HG03095 (cell line): ENCODE measurements at regions not wholly inside any gene's neighbourhood (a gene's known extent, or its start where the extent isn't known, plus 50 kb on each side); places are given as distances from the start of the nearest gene placed in this dataset.
A peak's percentile ranks its signal among the peaks of the same experiment; 100 is the strongest.

Experiments used
- ATAC-seq: cut with Tn5 transposase; IDR thresholded peaks from one replicate; pipeline ENCODE4 v1.9.1; 2021; ENCODE audit warnings: moderate library complexity; ENCODE audit not compliant: unreplicated experiment

DNA sequence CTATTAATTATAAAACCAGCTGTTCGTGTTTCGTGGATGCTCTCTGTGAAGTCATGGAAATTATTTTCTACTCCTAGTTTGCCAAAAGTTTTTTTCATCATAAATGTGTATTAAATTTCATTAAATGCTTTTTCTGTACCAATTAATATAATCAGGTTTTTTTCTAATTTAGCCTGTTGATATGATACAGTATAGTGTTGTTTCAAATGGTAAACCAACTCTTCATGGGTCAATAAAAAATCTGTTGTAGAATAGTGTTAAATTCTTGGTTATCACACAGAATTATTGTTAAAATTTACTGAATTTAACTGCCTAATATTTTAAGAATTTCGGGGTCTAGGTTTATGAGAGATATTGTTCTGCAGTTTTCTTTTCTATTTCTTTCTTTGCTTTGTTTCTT is 505.9 kb upstream of the MANEA start:
- no peak for ATAC-seq

DNA sequence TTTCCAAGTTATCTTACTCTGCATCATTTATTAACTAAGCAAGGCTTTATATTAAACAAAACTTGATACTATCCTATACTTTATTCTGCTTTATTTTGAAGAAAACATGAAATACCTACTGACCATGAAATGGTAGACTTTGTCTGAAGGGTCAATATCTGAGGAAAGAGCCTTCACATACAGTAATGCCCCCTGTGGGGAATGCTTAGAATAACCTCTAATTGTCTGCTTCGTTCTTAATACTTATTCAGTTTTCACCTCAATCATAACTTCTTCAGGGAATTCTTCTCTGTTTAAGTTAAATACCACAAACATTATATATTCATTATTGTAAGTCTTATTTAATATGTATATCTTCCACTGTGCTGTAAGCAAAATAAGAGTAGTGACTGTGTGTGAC is 498.9 kb upstream of the MANEA start:
- no peak for ATAC-seq

DNA sequence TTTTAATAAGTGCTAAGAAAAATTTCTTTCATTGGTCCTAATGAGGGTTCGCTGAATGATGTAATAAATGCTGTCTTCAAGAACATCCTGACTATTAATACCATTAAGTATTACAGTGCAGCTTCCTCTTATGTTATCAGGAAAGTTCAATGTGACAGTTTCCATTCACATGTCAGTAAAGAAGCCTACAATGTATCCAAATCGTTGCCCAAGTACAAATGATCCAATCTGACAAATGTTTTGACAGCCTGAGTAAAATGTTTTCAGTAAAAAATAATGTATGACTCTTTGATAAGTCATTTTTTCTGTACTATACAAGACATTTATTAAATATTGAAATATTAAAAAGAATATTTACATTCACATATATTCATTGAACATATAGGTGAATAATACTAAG is 496.1 kb upstream of the MANEA start:
- ATAC-seq, result no peak

DNA sequence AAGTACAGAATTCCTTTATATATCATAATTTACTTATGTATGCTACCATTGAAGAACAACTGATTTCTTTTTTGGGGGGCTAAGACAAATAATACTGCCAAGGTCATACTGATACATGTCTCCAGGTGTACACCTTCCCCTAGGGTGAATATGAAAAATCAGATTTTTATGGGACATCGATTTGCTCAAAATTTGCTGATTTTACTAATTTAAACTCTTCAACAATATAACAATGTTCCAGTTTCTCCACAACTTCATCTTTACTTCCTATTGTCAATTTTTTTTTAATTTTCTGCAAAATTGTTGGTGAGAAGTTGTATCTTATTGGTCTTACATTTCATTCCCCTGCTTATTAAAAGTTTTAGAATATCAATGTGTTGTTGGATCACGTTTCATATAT is 495.4 kb upstream of the MANEA start:
- no peak for ATAC-seq

DNA sequence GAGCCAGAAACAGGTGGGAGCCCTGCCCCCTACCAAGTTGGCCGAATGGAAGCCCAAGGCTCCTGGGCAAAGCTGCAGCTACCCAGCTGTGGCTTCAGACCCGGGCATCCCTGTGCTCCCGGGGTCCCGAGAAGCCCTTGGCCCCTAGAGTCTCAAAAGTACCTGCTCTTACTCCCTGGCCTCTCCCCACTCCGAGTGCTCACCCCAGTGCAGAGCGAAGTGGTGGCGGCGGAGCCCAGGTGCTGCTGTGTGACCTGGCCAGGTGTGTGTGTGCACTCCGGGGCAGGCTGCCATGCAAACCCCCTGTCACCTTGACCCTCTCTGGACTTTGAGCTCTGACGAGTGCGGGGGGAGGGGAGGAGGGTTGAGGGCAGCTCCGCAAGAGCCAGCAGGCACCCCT is 493.8 kb upstream of the MANEA start:
- no peak for ATAC-seq

DNA sequence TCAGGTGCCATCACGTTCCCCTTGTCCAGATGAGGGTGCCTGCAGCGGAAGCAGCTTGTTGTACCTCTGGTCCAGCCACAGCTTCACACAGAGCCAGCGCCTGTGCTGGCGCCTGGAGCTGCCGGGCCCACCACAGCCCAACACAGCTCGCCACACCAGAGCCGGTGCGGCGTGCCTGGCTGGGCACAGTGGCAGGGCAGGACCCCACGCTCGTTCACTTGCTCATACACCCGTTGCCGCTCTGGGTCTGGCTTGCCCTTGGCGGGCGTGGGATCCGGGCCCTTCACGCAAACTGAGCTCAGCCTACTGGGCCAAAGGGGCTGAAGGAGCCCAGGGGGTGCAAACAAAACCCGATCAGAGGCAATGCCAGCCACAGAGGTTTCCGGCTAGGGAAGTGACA is 492.5 kb upstream of the MANEA start:
- ATAC-seq, result no peak

DNA sequence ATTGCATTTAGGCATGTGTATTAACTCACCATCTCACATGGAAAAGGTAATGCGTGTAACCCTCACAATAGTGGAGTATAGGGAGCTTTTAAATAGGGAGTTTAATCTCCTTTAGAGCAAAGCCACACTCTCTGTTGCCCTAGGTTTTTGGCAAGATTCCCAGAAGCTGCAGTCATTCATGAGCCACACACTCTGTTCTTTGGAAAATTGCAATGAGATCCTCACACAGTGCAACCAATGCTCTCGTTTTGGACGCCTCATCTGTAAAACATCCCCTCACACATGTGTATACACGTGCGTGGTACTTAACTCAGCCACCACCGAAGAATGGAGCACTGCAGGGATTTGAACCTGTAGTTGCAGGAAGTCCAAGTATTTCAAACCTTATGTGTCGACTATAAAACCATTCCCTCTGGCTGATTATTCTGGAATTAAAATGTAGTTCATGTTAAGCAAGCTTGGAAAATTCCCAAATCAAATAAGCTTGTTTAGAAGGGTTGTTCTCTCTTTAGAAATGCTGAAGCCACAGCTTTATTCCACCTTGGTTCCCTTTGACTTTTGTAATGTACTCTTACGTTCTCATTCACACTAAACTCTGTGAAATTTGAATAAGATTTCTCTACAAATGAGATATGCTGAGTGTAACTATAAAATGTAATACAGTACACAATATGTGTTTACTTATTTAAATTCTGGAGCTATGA is 489.8 kb upstream of the MANEA start:
- no peak for ATAC-seq

DNA sequence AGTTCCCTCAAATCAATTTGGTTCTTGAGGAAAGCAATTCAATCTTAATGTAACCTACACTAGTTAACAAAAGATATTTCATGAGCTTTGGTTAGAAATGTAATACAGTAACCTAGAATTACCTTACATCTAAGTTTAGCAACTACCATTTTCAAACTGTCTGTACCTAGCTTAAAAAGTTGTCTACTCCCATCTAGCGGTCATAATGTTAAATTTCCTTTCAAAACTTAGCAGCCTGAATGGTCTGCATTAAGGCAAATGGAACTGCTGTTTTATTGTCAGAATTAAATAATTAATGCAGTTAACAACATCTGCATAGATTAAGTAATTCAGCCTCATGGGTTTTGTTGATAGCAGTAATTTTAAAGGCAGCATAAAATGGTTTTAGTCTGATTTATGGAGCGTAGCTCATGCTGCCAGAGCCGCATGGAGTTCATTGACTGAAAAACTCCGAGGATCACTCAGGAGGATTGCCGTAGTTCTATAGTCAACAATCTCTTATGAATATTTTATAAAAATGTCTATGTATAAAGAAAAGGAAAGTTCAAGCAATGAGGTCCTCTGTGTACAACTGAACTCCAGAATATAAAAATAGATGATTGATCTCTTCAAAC is 485.4 kb upstream of the MANEA start:
- peak; percentile 92 for ATAC-seq

DNA sequence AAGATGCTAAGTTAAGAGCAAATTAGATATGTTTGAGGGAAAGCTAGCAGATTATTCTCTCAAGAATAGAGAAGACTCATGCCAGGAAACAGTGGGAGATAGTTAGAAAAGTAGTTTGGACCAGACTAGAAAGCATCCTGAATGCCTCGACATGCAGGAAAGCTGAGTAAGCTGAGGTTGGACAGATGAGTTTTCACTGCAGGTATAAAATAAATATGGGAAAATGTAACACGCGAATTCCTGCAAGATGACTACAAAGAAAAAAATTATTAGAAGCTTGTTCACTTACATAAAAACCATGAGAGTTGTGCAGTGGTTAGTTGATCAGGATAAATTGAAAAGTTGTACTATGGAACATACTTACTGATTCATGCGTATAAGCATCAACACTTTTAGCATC is 484.2 kb upstream of the MANEA start:
- no peak for ATAC-seq

DNA sequence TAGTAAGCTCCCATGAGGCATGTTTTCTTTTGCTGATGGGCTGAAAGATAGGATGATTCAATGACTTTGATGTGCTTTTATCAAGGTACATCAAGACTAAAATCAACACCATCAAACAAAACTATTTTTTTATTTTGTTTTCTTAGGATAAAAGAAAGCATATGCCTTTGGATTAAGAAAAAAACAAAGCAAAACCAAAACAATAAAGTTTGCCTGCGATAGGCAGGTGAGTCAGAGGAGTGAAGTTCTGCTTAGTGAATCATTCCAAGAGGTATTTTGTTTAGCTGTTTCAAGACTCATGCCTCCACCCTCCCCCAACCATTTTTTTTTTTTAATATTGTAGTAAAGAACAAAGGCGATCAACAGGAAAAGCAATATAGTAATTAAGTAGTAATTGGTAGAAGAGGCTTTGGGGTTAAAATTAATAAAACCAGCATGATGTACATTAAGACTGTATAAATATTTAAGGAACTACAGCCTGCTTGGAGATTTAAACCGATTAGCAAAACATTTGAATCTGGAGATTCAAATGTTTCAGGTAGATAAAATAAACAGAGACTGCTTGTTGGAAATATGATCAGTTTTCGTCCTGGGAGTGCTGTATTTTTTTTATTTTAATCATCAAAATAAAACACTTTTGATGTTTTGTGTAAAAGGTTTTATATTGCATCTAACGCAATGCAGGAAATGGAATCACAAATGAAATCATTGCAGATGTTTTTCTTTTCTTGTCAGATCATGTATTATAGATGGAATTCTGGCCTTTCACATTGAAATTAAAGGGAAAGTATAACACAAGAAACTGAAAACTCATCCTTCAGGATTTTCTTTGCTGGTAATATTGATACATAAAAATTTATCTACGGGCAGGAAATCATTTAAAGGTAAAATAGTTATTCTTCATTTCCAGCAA is 482.3 kb upstream of the MANEA start:
- ATAC-seq, result no peak

DNA sequence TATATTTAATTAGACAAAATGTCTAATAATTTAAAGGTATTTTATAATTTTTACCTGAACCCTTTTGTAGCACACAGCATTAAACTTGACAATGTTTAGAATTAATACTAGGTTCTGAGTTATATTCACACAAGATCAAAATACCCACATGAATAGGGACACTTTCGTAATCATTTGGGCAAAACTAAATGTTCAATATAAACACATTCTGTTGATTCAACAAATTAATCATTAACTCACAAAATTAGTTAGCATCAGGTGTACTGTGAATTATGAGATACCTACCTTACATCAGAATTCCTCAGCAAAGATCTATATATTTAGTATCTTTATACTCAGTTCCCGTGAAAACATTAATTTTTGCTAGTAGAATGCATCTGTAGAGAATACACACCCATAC is 481.5 kb upstream of the MANEA start:
- no peak for ATAC-seq

DNA sequence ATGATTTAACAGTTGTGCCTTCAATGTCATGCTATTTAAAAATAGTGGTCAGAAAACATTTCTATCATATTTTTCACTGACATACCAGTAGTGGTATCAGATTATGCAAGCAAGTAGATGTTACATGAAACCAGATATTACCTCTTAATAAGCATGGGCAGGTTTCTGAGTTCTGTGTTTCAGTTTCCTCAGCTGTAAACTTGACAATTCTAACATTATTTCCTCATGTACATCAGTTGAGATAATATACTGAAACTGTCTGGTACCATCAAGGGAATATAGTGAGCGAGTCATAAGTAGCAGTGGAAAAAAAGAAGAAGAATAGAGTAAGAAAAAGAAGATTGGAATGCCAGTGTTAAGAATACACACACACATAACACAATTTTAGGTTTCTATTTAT is 477.9 kb upstream of the MANEA start:
- no peak for ATAC-seq

DNA sequence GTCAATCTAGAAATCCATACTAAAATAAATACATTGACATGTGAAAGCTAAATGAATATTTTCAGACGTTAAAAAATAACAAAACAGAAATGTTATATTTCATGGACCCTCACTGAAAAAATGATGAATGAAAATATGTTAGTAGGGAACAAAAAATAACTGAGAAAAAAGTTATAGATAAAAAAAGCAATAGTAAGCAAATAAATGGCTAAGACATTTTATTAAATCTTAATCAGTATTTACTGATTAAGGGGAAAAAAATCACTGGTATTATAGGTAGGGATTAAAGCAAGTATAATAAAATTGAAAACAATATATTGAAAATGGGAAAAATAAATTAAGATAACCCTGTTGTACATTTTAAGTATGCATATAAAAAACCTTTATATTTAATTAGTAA is 468.1 kb upstream of the MANEA start:
- no peak for ATAC-seq

DNA sequence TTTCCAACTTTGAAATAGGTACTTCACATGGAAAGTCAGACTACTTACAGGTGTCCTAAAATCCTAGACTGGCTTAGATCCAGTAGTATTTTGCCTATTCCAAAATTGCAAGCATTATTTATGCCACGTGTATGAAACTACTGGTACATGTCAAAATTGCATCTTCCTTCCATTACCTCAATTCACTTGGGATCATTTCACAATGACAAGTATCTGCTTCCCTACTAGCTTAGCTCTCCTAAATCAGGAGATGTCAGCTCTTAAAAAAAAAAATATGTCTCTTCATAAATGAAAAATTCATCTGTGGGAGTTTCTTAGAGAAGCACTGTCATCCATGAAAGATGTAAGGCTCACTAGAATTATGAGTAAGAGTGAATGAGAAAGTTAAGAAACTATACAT is 466.6 kb upstream of the MANEA start:
- ATAC-seq, result no peak

DNA sequence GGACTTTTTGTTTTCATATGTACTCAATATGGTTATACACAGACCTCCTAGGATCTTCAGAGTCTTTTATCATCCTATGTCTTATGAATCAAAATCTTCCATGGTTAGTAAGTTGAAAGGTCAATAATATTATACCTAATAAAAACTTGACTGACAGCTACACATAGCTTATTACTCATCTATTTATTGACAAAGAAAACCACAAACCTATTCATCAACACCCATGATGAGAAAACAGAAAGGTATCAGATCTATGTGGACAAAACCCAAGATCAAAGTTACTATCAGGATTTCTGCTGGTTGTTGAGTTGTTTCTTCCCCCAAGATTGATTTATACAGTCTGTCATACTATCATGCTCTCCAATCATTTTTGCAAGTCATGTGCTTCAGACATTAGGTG is 460.1 kb upstream of the MANEA start:
- no peak for ATAC-seq

DNA sequence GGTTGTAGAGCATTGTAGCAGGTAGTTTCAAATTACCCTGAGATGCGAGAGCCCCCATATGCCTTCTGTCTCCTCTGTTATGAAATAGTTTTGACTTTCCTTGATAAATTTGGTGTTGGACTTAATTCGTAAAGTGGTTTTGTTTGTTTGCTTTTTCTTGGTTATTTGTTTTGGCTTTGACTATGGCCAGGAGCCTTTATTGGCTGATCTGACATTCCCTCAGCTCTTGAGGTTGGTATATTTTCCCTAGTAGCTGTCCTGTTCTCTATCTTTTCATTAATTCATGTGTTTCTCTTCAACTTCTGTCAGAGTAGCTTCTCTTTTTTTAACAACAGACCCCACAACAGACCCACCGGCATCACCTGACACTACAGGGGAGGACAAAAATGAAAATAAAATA is 457.4 kb upstream of the MANEA start:
- ATAC-seq, result no peak

DNA sequence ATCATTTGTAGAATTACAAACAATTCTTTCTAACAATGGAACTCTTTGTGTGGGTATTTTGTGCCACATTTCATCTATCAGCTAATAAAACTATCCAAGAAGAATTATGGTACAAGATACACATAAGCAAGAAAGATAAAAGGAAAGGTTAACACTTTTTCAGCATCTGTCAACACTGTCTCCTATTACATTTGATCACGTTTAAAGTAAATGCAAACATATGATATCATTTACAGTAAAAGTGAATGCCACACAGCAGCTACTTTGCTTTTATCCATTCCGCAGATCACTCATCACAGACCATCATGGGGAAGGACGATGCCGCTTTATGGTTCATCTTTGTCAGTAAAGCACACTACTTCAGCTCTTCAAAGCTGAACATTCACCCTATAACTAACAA is 456.4 kb upstream of the MANEA start:
- no peak for ATAC-seq

DNA sequence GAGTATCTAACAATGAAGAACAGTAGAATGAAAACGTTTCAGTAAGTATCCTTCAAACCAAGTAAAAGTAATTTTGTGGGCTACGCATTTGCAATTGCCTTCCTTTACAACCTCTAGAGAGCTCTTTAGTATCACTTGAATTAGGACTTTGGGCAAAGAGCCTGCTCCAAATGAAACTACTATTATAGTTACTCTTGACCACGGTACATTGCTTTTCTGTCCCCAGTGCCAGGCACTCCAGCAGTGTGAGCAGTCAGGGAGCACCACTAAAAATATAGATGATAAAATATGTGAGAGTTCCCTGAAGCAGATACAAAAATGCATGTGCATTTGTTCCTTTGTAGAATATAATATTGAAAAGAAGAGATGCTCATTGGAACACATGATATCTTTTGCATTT is 450.1 kb upstream of the MANEA start:
- ATAC-seq, result no peak

DNA sequence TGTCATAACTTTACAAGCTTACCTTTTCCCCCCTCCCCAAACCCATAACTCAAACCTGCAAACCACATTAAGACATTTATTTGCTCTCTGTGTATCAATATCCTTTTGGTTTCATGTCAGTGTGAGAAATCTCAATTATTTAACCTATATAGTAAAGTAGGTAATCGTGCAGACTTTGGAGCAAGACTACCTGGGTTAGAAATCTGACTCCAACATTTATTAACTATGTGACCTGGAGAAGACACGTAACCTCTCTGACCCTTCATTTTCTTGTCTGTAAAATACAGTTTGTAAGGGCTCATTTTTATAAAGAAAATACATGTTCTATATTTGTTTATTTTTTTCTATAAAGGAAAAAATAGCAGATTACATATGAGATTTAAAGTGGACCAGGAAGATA is 448.9 kb upstream of the MANEA start:
- ATAC-seq, result no peak

DNA sequence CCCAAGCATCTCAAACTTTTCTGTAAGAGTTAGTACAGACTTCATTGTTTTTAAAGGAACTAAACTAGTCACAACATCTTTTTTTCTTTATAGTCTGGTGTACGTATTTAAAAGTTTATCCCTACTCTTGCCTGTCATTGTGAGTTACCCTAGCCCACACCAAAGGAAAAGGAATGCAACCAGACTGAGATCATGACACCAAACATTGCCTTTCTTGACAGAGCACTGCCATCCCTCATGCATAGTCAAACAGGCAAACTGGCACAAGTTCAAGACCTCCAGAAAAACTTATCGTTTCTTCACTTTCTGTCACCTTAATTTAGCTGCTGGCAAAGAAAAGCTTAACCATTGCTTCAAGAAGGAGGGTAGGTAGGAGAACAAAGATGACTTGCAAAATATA is 448.4 kb upstream of the MANEA start:
- no peak for ATAC-seq

DNA sequence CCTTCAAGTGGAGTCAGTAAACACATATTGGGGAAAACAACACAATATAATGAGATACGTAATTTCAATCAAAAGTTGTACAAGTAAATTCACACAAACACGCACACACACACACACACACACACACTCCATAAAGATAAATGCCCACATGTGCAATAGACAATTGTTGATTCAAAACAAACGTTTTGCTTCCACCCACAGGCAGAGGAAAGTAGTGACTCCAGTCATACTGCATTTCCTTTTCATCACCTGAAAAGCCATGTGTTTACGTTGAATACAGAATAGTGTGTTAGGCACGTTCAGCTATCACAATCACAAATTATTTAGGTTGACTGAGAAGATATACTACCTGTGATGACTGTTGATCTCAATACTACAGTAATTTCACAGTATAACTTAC is 443.8 kb upstream of the MANEA start:
- ATAC-seq, result no peak

DNA sequence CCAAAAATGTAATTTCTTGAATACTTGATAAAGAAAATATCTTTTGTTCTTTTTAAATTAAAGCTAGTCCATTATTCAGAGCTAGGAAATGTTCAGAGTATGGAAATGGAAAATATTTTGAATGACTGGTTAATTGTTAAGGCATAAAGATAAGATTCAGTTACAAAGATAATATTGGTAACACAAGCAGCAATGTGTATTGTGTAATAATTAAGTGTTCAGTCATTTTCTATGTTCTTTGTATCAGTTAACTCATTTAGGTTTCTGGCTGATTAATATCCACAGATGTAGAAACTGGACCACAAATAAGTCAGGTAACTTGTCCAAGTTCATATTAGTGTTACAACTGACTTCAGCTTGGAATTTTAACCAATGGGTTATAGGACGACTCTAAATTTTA is 442.2 kb upstream of the MANEA start:
- ATAC-seq, result no peak
